RWPE2 (cell line): ENCODE measurements at regions not wholly inside any gene's neighbourhood (a gene's known extent, or its start where the extent isn't known, plus 50 kb on each side); places are given as distances from the start of the nearest gene placed in this dataset.

Experiments
- ATAC-seq: fragments of 200-7000 bp; cut with Tn5 transposase; 3 replicates; pipeline ENCODE4 v1.9.1; 2021; ENCODE audit warnings: low read depth
- DNase-seq: peaks from one replicate; pipeline ENCODE4 v3.0.0-alpha.2; 2020; ENCODE audit warnings: low spot score
- H3K27ac ChIP-seq: fragments of 450-650 bp; 2 replicates; pipeline ENCODE4 v1.5.1; 2017; ENCODE audit warnings: mild to moderate bottlenecking; ENCODE audit not compliant: poor library complexity, severe bottlenecking
- H3K27me3 ChIP-seq: fragments of 250-450 bp; sonication (Bioruptor Pico); 2 replicates; pipeline ENCODE4 v1.5.1; 2021; ENCODE audit warnings: mild to moderate bottlenecking, moderate library complexity; ENCODE audit not compliant: insufficient read depth, poor library complexity, severe bottlenecking
- H3K36me3 ChIP-seq: fragments of 250-450 bp; sonication (Bioruptor Pico); 2 replicates; pipeline ENCODE4 v1.5.1; 2020; ENCODE audit warnings: low read depth, mild to moderate bottlenecking, moderate library complexity
- H3K4me1 ChIP-seq: fragments of 250-450 bp; sonication (Bioruptor Pico); 2 replicates; pipeline ENCODE4 v1.5.1; 2021; ENCODE audit warnings: mild to moderate bottlenecking, moderate library complexity; ENCODE audit not compliant: insufficient read depth, poor library complexity, severe bottlenecking
- H3K4me3 ChIP-seq: fragments of 250-450 bp; sonication (Bioruptor Pico); 2 replicates; pipeline ENCODE4 v1.5.1; 2021; ENCODE audit warnings: mild to moderate bottlenecking, moderate library complexity; ENCODE audit not compliant: severe bottlenecking
- H3K9me3 ChIP-seq: fragments of 250-450 bp; sonication (Bioruptor Pico); 2 replicates; pipeline ENCODE4 v1.5.1; 2021; ENCODE audit warnings: mild to moderate bottlenecking, moderate library complexity; ENCODE audit not compliant: severe bottlenecking
- TF ChIP-seq, protein P1 (sequence below): fragments of 450-650 bp; IDR thresholded peaks from one replicate; pipeline ENCODE4 v1.5.1; 2017; ENCODE audit warnings: mild to moderate bottlenecking, moderate library complexity; ENCODE audit not compliant: poor library complexity, severe bottlenecking

DNA sequence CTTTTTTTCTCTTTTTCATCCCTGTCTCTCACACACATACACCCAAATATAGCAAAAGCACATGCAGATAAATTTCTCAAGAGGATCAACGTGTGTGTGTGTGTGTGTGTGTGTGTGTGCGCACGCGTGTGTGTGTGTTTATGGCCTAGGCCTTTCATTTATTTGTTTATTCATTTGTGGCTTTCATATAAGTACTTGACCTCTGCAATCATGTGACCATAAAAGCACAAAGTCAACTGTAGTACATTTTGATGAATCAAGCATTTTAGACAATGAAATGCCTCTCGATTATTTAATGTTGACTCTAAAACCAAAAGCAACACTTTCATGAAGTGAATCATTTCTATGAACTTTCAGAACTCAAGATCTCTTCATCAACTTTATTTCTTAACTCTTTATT is 194.1 kb upstream of the ADGRL2 start:
- no peaks in the 10 kb centered on the region for H3K9me3 ChIP-seq
- H3K27ac ChIP-seq = no peak overlapping the region
- H3K27me3 ChIP-seq = no peaks in the 10 kb centered on the region
- H3K36me3 ChIP-seq = no peaks in the 10 kb centered on the region
- H3K4me3 ChIP-seq = no peak overlapping the region
- TF ChIP-seq, protein P1, sequence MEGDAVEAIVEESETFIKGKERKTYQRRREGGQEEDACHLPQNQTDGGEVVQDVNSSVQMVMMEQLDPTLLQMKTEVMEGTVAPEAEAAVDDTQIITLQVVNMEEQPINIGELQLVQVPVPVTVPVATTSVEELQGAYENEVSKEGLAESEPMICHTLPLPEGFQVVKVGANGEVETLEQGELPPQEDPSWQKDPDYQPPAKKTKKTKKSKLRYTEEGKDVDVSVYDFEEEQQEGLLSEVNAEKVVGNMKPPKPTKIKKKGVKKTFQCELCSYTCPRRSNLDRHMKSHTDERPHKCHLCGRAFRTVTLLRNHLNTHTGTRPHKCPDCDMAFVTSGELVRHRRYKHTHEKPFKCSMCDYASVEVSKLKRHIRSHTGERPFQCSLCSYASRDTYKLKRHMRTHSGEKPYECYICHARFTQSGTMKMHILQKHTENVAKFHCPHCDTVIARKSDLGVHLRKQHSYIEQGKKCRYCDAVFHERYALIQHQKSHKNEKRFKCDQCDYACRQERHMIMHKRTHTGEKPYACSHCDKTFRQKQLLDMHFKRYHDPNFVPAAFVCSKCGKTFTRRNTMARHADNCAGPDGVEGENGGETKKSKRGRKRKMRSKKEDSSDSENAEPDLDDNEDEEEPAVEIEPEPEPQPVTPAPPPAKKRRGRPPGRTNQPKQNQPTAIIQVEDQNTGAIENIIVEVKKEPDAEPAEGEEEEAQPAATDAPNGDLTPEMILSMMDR = no peak
- no peak for DNase-seq
- H3K4me1 ChIP-seq = no peaks in the 10 kb centered on the region
- no peak for ATAC-seq

GRCh38 chr1:81605023-81605422 is 195.7 kb upstream of the ADGRL2 start:
- H3K27me3 ChIP-seq = no peaks in the 10 kb centered on the region
- no peak overlapping the region for H3K27ac ChIP-seq
- DNase-seq (no peak), ATAC-seq (no peak)
- H3K9me3 ChIP-seq = no peaks in the 10 kb centered on the region
- TF ChIP-seq, protein P1 = no peak
- H3K4me3 ChIP-seq = no peak overlapping the region
- H3K4me1 ChIP-seq = no peaks in the 10 kb centered on the region
- H3K36me3 ChIP-seq = no peaks in the 10 kb centered on the region

DNA sequence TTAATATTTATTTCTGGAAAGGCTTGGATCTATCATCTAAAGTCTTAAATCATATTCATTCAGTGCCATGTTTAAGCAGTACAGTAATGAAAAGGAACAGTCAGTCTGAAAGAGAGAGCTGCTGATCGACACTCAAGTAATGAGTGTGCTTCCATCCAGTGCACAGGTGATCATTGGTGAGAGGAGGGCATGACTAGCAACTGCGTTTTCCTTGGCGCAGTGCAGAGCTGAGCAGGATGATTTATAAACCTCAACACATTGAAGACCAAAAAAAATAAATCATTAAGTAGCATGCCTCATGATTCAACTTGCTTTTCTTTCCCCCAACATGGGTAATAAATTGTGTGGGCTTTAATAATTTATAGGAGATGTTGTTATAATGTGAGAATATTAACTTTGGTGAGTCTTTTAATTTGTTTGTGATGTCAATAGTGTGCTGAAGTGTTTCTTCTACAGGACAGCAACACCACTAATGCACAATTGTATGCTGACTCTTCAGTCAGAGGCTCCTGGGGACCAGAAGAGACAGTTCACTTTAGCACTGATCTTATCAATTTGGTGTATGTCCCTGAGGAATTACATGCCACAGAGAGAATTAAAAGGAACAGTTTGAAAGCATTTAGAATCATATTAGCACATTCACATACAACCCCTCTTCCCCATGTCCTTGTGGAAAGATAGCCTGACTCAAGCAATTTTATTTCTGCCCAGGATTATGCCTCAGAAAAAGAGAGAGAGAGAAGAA is 199.7 kb upstream of the ADGRL2 start:
- DNase-seq = no peak
- Histone ChIP-seq H3K27ac (no peak overlapping the region), H3K4me3 (no peak overlapping the region), H3K9me3 (no peaks in the 10 kb centered on the region), H3K27me3 (no peaks in the 10 kb centered on the region), H3K36me3 (no peaks in the 10 kb centered on the region), H3K4me1 (no peaks in the 10 kb centered on the region)
- TF ChIP-seq, protein P1 = no peak
- no peak for ATAC-seq

DNA sequence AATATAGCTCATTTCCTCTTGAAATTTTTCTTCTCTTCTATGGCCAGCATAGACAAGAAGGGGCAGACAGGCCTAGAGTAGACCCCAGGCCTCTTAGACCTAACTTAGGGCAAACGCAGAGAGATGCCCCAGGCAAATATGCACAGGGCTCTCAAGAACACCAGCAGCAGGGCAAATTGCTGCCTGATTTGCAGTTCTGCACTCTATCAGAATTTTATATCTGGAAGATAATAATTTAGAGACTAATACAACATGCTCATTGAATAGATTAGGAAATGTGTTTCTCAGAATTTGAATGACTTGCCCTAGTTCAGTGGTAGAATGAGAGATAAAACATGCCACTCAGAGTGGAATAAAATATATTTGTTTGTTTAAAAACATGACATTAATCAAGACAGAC is 200.4 kb upstream of the ADGRL2 start:
- Histone ChIP-seq H3K4me3 (no peak overlapping the region), H3K36me3 (no peaks in the 10 kb centered on the region), H3K27me3 (no peaks in the 10 kb centered on the region), H3K27ac (no peak overlapping the region), H3K9me3 (no peaks in the 10 kb centered on the region), H3K4me1 (no peaks in the 10 kb centered on the region)
- ATAC-seq (no peak), DNase-seq (no peak)
- TF ChIP-seq, protein P1 = no peak

GRCh38 chr1:81598623-81599022 is 202.1 kb upstream of the ADGRL2 start:
- TF ChIP-seq, protein P1 = no peak
- Histone ChIP-seq H3K4me1 (no peaks in the 10 kb centered on the region), H3K36me3 (no peaks in the 10 kb centered on the region), H3K4me3 (no peak overlapping the region), H3K27ac (no peak overlapping the region), H3K27me3 (no peaks in the 10 kb centered on the region), H3K9me3 (no peaks in the 10 kb centered on the region)
- ATAC-seq (no peak), DNase-seq (no peak)
